ENCODE measurements at regions not wholly inside any gene's neighbourhood (a gene's known extent, or its start where the extent isn't known, plus 50 kb on each side); places are given as distances from the start of the nearest gene placed in this dataset.

GRCh38 chr5:164012371-164012770 lies 507.0 kb downstream of the MAT2B start:
- H2AFZ ChIP-seq (ENCODE audit: low read depth, low read length): no peak overlapping the region
- no peak overlapping the region for H3K4me2 ChIP-seq (ENCODE audit: low read length)
- no peak for TF ChIP-seq CTCF (IDR thresholded peaks at IDR 0.05; ENCODE audit: poor library complexity, severe bottlenecking)
- no peak for TF ChIP-seq EZH2 (IDR thresholded peaks at IDR 0.05; ENCODE audit: borderline replicate concordance, insufficient read depth, low read length, poor library complexity, severe bottlenecking)
- no peak for TF ChIP-seq RAD21 (conservative IDR thresholded peaks at IDR 0.05)
- TF ChIP-seq, protein P1, sequence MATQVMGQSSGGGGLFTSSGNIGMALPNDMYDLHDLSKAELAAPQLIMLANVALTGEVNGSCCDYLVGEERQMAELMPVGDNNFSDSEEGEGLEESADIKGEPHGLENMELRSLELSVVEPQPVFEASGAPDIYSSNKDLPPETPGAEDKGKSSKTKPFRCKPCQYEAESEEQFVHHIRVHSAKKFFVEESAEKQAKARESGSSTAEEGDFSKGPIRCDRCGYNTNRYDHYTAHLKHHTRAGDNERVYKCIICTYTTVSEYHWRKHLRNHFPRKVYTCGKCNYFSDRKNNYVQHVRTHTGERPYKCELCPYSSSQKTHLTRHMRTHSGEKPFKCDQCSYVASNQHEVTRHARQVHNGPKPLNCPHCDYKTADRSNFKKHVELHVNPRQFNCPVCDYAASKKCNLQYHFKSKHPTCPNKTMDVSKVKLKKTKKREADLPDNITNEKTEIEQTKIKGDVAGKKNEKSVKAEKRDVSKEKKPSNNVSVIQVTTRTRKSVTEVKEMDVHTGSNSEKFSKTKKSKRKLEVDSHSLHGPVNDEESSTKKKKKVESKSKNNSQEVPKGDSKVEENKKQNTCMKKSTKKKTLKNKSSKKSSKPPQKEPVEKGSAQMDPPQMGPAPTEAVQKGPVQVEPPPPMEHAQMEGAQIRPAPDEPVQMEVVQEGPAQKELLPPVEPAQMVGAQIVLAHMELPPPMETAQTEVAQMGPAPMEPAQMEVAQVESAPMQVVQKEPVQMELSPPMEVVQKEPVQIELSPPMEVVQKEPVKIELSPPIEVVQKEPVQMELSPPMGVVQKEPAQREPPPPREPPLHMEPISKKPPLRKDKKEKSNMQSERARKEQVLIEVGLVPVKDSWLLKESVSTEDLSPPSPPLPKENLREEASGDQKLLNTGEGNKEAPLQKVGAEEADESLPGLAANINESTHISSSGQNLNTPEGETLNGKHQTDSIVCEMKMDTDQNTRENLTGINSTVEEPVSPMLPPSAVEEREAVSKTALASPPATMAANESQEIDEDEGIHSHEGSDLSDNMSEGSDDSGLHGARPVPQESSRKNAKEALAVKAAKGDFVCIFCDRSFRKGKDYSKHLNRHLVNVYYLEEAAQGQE (IDR thresholded peaks at IDR 0.05; ENCODE audit: borderline replicate concordance): no peak
- no peak for TF ChIP-seq POLR2AphosphoS5 (IDR thresholded peaks at IDR 0.05)
- no peak for TF ChIP-seq TAF1 (IDR thresholded peaks at IDR 0.05; ENCODE audit: low read depth)
- no peak for TF ChIP-seq EP300 (conservative IDR thresholded peaks at IDR 0.05; ENCODE audit: poor library complexity, severe bottlenecking)
- TF ChIP-seq MXI1 (conservative IDR thresholded peaks at IDR 0.05; ENCODE audit: poor library complexity, severe bottlenecking): no peak
- no peak for TF ChIP-seq SMC3 (conservative IDR thresholded peaks at IDR 0.05; ENCODE audit: poor library complexity)
- no peak overlapping the region for H3K27ac ChIP-seq (ENCODE audit: low read length)
- H3F3A ChIP-seq (ENCODE audit: insufficient read depth, low read length, poor library complexity, severe bottlenecking): no peaks in the 10 kb centered on the region
- no peaks in the 10 kb centered on the region for H3K9me3 ChIP-seq (ENCODE audit: low read length)
- no peak overlapping the region for H3K4me3 ChIP-seq (ENCODE audit: low read length)
- no peaks in the 10 kb centered on the region for H3K36me3 ChIP-seq (ENCODE audit: insufficient read depth, low read length)
- no peaks in the 10 kb centered on the region for H3K79me2 ChIP-seq (replicated peaks; ENCODE audit: insufficient read depth, low read length)
- H3K9me2 ChIP-seq (ENCODE audit: insufficient read depth, low read length): no peaks in the 10 kb centered on the region
- no peak overlapping the region for H3K9ac ChIP-seq (ENCODE audit: low read length)
- no peaks in the 10 kb centered on the region for H3K27me3 ChIP-seq (ENCODE audit: insufficient read depth, low read depth, low read length)
- no peaks in the 10 kb centered on the region for H4K20me1 ChIP-seq (ENCODE audit: insufficient read depth)

DNA sequence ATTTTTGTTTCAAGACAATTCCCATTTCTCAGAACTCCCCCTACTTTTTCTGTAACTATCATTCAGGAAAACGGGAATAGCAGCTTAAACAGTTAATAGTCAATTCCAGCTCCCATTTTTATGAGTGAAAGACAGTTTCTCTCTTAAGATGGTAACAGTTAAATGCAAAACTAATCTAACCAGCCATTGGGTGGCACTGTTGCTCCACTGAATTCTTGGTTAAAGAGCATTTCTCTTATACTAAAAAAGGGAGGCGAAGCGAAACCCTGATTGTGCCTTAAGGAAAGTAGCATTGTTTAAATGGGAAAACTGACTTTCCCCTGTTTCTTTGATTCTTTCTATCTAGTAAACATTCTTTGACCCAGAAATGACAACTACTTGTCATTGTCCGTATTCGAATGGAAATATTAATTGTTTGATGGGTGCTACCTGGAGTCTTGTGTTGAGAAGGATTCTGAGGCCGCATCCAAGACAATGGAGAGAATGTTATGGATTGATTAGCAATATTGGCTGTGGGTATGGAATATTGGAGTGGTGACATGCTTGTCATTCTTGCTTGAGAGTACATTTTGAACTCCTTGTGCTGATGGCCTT lies 507.8 kb downstream of the MAT2B start:
- no peak overlapping the region for H3K4me2 ChIP-seq (ENCODE audit: low read length)
- no peak overlapping the region for H2AFZ ChIP-seq (ENCODE audit: low read depth, low read length)
- TF ChIP-seq SMC3 (conservative IDR thresholded peaks at IDR 0.05; ENCODE audit: poor library complexity): peak; percentile 85
- no peak for TF ChIP-seq EP300 (conservative IDR thresholded peaks at IDR 0.05; ENCODE audit: poor library complexity, severe bottlenecking)
- TF ChIP-seq CTCF (IDR thresholded peaks at IDR 0.05; ENCODE audit: poor library complexity, severe bottlenecking): peak; percentile 81
- TF ChIP-seq POLR2AphosphoS5 (IDR thresholded peaks at IDR 0.05): no peak
- peak; percentile 88 for TF ChIP-seq RAD21 (conservative IDR thresholded peaks at IDR 0.05)
- no peak for TF ChIP-seq TAF1 (IDR thresholded peaks at IDR 0.05; ENCODE audit: low read depth)
- TF ChIP-seq MXI1 (conservative IDR thresholded peaks at IDR 0.05; ENCODE audit: poor library complexity, severe bottlenecking): no peak
- TF ChIP-seq EZH2 (IDR thresholded peaks at IDR 0.05; ENCODE audit: borderline replicate concordance, insufficient read depth, low read length, poor library complexity, severe bottlenecking): no peak
- TF ChIP-seq, protein P1 (IDR thresholded peaks at IDR 0.05; ENCODE audit: borderline replicate concordance): no peak
- H3K36me3 ChIP-seq (ENCODE audit: insufficient read depth, low read length): no peaks in the 10 kb centered on the region
- H3K27me3 ChIP-seq (ENCODE audit: insufficient read depth, low read depth, low read length): no peaks in the 10 kb centered on the region
- H3F3A ChIP-seq (ENCODE audit: insufficient read depth, low read length, poor library complexity, severe bottlenecking): no peaks in the 10 kb centered on the region
- H3K4me3 ChIP-seq (ENCODE audit: low read length): no peak overlapping the region
- no peaks in the 10 kb centered on the region for H3K79me2 ChIP-seq (replicated peaks; ENCODE audit: insufficient read depth, low read length)
- H4K20me1 ChIP-seq (ENCODE audit: insufficient read depth): no peaks in the 10 kb centered on the region
- no peak overlapping the region for H3K27ac ChIP-seq (ENCODE audit: low read length)
- no peak overlapping the region for H3K9ac ChIP-seq (ENCODE audit: low read length)
- H3K9me2 ChIP-seq (ENCODE audit: insufficient read depth, low read length): no peaks in the 10 kb centered on the region
- H3K9me3 ChIP-seq (ENCODE audit: low read length): no peaks in the 10 kb centered on the region
